Activated naive CD4-positive, alpha-beta T cell treated with Interleukin-2 at 50 U/mL for 16 hours (primary cell): ENCODE measurements at regions not wholly inside any gene's neighbourhood (a gene's known extent, or its start where the extent isn't known, plus 50 kb on each side); places are given as distances from the start of the nearest gene placed in this dataset.

Source experiments
- DNase-seq: peaks from one replicate; pipeline ENCODE4 v3.0.0-alpha.2; 2020

GRCh38 chr11:95577716-95578460 lies 211.7 kb downstream of the FAM76B start:
- no peak for DNase-seq

- no peak for DNase-seq
These were observed 213.3 kb downstream of the FAM76B start for GRCh38 chr11:95576146-95576845.

DNA sequence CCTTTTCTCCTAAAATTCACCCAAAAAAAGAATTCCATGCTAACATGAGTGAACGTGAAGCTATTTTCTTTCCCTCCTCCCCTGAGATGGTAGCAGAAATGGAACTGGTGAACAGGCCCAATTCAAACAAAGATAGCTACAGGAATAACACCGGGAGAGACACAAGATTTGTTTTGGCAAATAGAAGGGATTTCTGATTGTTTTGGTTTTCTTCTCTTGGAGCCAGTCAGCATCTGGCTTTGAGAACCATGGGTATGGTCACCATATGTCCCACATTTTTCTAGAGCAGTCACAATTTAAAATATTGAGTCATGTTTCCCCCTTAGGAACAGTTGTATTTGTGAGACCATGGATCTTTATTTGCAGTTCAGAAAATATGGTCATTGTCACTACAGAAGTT lies 214.1 kb downstream of the FAM76B start:
- no peak for DNase-seq

- no peak for DNase-seq
These were observed 217.8 kb downstream of the FAM76B start for GRCh38 chr11:95571718-95572260.

DNA sequence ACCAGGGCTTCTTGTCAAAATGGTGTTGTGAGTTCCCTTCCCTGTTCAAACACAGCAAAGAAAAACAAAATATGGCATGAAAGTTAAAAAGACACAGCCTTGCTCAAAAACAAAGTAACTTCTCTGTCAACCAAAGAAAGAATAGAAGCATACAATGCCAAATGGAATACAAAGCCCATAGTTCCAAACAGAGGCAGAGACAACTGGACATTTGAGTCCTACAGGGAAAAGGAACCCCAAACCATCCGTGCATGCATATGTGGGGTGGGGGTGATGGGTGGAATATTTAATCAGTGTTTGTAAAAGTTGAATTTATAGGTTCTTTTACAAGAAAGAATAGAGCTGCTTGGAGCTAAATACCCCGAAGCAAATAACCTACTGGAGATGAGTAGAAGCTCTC lies 218.7 kb downstream of the FAM76B start:
- DNase-seq = no peak

GRCh38 chr11:95569207-95569606 lies 220.4 kb downstream of the FAM76B start:
- DNase-seq = no peak

- no peak for DNase-seq
These were observed 221.3 kb downstream of the FAM76B start for GRCh38 chr11:95568281-95568680.

DNA sequence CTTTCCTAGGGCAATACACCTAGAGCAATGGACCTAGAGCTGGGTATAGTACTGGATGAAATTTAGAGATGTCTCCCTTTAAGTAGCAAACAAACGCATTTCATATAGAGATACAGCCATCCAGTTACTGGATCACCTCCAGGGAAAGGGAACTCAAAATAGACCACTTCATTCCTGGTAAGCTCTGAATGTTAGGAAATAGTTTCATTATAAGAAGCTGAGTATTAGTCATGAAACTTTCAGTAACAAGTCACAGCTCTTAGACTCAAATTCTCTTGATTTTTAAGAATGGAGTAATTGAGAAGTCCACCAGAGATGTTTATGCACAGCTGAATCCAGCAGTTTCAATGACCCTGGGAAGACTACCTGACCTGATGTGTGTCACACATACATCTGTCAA lies 221.9 kb downstream of the FAM76B start:
- no peak for DNase-seq

- no peak for DNase-seq
These were observed 223.4 kb downstream of the FAM76B start for GRCh38 chr11:95566211-95566610.

DNA sequence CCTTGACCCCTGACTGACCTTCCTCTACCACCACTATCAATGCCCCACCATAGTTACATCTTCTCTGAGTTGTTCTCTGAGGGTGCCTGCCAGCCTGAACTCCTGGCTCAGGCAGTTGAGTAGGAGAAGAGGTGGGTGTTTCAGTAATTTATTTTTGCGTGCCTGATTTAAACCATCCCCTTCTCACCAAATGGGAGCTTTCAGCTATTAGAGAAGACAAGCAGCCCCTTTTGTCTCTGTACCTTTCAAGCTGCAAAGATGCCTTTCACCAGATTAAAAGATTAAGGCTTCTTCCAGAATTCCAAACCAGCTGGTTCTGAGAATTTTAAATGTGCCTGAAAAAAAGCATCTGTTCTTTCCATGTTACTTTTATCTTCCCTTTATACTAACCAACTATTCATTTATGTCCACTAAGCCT lies 223.8 kb downstream of the FAM76B start:
- DNase-seq = no peak

GRCh38 chr11:95563859-95564258 lies 225.7 kb downstream of the FAM76B start:
- DNase-seq = no peak

DNA sequence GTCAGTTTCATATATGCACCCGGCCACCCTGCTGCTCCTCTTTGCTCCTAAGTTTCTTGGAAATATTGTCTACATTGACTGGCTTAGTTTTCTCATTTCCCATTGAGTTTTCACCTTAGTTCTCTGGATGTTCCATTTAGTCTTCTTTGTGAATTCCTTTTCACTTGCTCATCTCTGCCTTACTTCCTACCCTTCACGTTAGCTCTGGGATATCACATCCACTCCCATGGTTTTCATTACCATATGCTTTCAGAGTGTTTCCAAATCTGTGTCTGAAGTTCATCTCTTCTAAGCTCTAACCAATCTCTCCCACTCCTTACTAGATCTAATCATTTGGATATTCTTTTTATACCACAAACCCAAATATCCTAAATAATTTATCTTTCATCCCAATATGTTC lies 226.4 kb downstream of the FAM76B start:
- no peak for DNase-seq

DNA sequence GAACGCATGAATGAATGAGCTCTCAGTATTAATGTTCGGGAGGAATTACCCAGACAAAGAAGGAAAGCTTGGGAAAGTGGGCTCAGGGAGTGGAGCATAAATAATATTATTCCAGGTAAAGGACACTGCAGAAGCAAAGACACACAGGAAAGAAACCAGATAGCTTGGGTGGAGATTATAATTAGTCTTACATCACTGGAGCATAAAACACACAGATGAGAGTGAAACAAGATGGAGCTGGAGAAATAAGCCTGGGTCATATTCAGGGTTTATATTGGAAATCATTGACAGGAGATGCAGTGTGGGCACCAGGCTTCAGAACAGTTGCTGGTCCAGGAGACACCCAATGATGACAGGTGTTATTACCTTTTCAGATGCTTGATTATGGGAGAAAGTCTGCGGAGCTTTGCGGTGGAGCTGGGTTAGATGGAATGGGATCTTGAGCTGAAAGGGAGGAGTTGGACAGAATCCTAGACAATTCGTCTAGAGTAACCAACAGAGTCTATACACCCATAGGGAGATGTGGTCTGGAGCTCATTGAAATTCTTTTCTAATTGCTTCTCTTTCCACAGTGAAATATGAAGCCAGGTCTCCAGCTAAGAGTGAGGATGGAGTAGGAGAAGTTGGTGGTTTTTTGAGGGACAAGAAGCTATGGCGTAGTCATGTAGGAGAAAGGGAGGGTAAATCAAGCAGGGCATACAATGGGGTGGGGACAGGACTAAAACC lies 227.2 kb downstream of the FAM76B start:
- no peak for DNase-seq

- DNase-seq = no peak
These were observed 229.7 kb downstream of the FAM76B start for GRCh38 chr11:95559899-95560298.

GRCh38 chr11:95557376-95557775 lies 232.2 kb downstream of the FAM76B start:
- DNase-seq = no peak

DNA sequence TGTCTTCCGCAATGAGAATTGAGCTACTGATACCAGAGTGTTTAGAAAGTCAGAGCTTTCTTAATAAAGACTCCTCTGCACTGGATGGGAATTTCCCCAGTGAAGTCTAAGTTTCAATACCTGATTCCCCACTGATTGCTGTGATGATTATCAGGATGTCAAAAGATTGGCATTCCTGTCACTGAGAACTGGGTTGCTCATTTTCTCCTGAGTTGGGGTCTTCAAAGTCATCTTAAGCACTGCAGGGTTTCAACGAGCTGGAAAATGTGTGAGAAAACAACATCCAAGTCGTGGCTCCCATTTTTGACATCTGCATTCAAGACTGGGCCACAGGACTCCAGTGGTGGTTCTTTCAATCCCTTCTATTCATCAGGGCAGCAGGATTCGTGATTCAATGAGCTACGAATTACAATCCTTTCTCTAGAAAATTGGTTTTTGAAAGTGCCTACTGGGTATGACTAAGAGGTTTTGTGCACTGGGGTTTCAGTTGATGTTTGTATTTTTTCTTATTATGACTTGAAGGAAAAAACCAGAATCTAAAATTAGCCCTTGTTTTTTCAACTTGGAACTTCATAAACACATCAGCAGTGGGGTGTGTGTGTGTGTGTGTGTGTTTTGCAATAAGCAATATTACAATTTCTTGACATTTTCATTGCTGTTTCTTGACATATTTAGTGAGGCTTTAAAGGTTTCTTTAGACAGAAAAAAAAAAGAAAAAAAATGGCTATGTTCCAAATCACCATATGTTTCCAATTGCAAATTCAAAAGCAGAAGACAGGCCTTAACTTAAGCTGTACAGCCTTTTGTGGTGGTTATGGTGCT lies 233.0 kb downstream of the FAM76B start:
- peak; percentile 41 for DNase-seq

- no peak for DNase-seq
These were observed 233.6 kb downstream of the FAM76B start for GRCh38 chr11:95556011-95556341.

GRCh38 chr11:95554911-95555310 lies 234.7 kb downstream of the FAM76B start:
- DNase-seq = no peak

- no peak for DNase-seq
These were observed 240.3 kb downstream of the FAM76B start for GRCh38 chr11:95549301-95549700.

DNA sequence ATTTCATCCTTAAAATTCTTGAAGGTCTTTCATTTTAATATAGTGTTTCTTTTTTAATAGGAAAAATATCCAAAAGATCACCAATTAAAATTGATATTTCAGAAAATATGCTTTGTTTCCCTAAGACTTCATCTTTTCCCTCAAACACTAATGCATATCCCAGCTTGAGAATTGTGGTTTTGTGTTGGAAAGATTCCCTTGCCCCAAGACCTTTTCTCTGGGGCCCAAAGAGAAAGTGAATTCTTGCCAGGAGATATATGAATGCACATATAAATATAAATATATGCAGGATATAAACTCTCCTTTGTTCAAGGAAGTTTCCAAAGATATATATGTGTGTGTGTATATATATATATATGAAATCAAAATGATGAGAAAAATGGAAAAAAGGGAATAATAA lies 241.2 kb downstream of the FAM76B start:
- no peak for DNase-seq

GRCh38 chr11:95547976-95548375 lies 241.6 kb downstream of the FAM76B start:
- DNase-seq = no peak

DNA sequence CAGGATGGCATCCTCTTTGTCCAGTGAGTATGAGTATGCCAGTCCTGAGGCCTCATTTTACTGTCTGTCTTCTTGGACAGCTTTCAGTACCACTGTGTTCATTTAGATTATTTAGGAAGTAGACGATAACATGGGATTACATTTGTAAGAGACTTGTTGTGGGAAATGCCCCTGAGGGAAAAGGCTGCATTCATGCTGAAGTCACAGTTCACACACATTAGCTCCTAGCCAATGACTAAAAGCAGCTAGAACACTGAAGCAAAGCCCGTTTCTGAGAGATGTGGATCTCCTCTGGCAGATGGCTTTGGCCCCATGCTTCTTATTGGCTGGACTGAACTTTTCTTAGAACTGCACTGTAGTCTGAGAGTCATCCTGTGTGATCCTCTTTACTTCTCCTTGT lies 242.4 kb downstream of the FAM76B start:
- DNase-seq = no peak
